H1 (cell line): ENCODE measurements at regions not wholly inside any gene's neighbourhood (a gene's known extent, or its start where the extent isn't known, plus 50 kb on each side); places are given as distances from the start of the nearest gene placed in this dataset.

Experiments
- CTCF ChIA-PET: fragments of 300-600 bp; sonication (Branson Sonifier 250); formaldehyde crosslinking; loops from one replicate; lab custom pipeline; 2021; ENCODE audit not compliant: partially characterized antibody; lab: Charles Lee
- POLR2A ChIA-PET: fragments of 300-600 bp; sonication (Branson Sonifier 250); formaldehyde crosslinking; loops from one replicate; lab custom pipeline; 2021; ENCODE audit warnings: inconsistent platforms; ENCODE audit not compliant: partially characterized antibody; lab: Charles Lee
- DNase-seq, 2 experiments: peaks; one replicate each; pipeline versions ENCODE4 v3.0.0 to v3.0.0-alpha.2; 2010 to 2022; ENCODE audit warnings: low spot score in 2 of 2, low read depth in 1 of 2, mixed read lengths in 1 of 2
- FAIRE-seq: peaks from 2 replicates; lab custom pipeline; 2011; peaks lifted over from hg19 to GRCh38; lab: Jason Lieb, UNC
- H2AFZ ChIP-seq: 2 replicates; pipeline ENCODE4 v1.8.1; 2012; ENCODE audit warnings: low read length, inconsistent platforms
- H2AK5ac ChIP-seq: 2 replicates; pipeline ENCODE4 v1.6.1; 2013; ENCODE audit warnings: low read depth, low read length
- H2BK120ac ChIP-seq: replicated peaks from 2 replicates; pipeline ENCODE3; 2013; ENCODE audit warnings: low read depth, low read length, inconsistent platforms
- H2BK12ac ChIP-seq: 2 replicates; pipeline ENCODE4 v1.6.1; 2013; ENCODE audit warnings: low read depth, low read length
- H2BK15ac ChIP-seq: 2 replicates; pipeline ENCODE4 v1.6.1; 2013; ENCODE audit warnings: low read length
- H2BK20ac ChIP-seq: 2 replicates; pipeline ENCODE4 v1.6.1; 2013; ENCODE audit warnings: low read length
- H2BK5ac ChIP-seq: 2 replicates; pipeline ENCODE4 v1.6.1; 2013; ENCODE audit warnings: low read depth, low read length
- H3K14ac ChIP-seq: 2 replicates; pipeline ENCODE4 v1.6.1; 2013; ENCODE audit warnings: inconsistent platforms; ENCODE audit not compliant: insufficient read length
- H3K18ac ChIP-seq: 2 replicates; pipeline ENCODE4 v1.6.1; 2013; ENCODE audit warnings: low read length; ENCODE audit errors: extremely low read depth
- H3K23ac ChIP-seq: 2 replicates; pipeline ENCODE4 v1.6.1; 2013; ENCODE audit warnings: inconsistent platforms; ENCODE audit not compliant: insufficient read length
- H3K23me2 ChIP-seq: 2 replicates; pipeline ENCODE4 v1.6.1; 2013; ENCODE audit warnings: low read depth, low read length
- H3K27ac ChIP-seq: 2 replicates; pipeline ENCODE4 v1.6.1; 2011; ENCODE audit warnings: low read depth, low read length, inconsistent platforms
- H3K27me3 ChIP-seq, 4 experiments: replicated peaks in 1 of 4; 1 replicate in 1 of 4; 2 replicates in 3 of 4; pipeline versions ENCODE4 v1.6.1 to v1.8.1; 2011 to 2013; ENCODE audit warnings: low read length in 3 of 4, mild to moderate bottlenecking in 3 of 4, inconsistent platforms in 2 of 4, mixed read lengths in 2 of 4, moderate library complexity in 1 of 4; ENCODE audit not compliant: control insufficient read depth in 3 of 4, insufficient read depth in 3 of 4; ENCODE audit errors: extremely low read depth in 1 of 4
- H3K36me3 ChIP-seq, 4 experiments: 2 replicates each; pipeline versions ENCODE4 v1.6.1 to v1.8.1; 2011 to 2013; ENCODE audit warnings: mild to moderate bottlenecking in 4 of 4, low read length in 3 of 4, moderate library complexity in 2 of 4, control low read depth in 1 of 4, inconsistent platforms in 1 of 4; ENCODE audit not compliant: insufficient read depth in 4 of 4, control insufficient read depth in 2 of 4
- H3K4ac ChIP-seq: replicated peaks from 2 replicates; pipeline ENCODE3; 2013; ENCODE audit warnings: low read length, low read depth, mixed read lengths, inconsistent platforms; ENCODE audit not compliant: insufficient read length
- H3K4me1 ChIP-seq, 4 experiments: replicated peaks in 1 of 4; 1 replicate in 1 of 4; 2 replicates in 3 of 4; pipeline versions ENCODE4 v1.6.1 to v1.8.1; 2011 to 2013; ENCODE audit warnings: low read length in 3 of 4, inconsistent platforms in 2 of 4, mixed read lengths in 1 of 4; ENCODE audit not compliant: insufficient read depth in 4 of 4, control insufficient read depth in 3 of 4
- H3K4me2 ChIP-seq, 2 experiments: 2 replicates each; pipeline versions ENCODE4 v1.6.1 to v1.8.1; 2011 to 2013; ENCODE audit warnings: low read depth in 2 of 2, low read length in 2 of 2, control low read depth in 1 of 2, inconsistent platforms in 1 of 2, mild to moderate bottlenecking in 1 of 2; ENCODE audit not compliant: insufficient read depth in 1 of 2
- H3K4me3 ChIP-seq, 4 experiments: fragments of 200-600, 300-600 bp in 1 of 4; sonication (generic), shearing (Covaris generic), sonication (Bioruptor Twin) in 1 of 4; 2 replicates each; pipeline versions ENCODE4 v1.5.1 to v1.8.1; 2011 to 2016; ENCODE audit warnings: low read length in 4 of 4, low read depth in 3 of 4, control low read depth in 2 of 4, inconsistent platforms in 2 of 4, mild to moderate bottlenecking in 2 of 4, mixed read lengths in 1 of 4, moderate library complexity in 1 of 4; ENCODE audit not compliant: insufficient read depth in 2 of 4; ENCODE audit errors: extremely low read depth in 1 of 4
- H3K56ac ChIP-seq: replicated peaks from 2 replicates; pipeline ENCODE3; 2013; ENCODE audit warnings: low read depth, mild to moderate bottlenecking, mixed read lengths, low read length, inconsistent platforms; ENCODE audit not compliant: insufficient read length
- H3K79me1 ChIP-seq: 2 replicates; pipeline ENCODE4 v1.6.1; 2013; ENCODE audit warnings: low read depth, low read length, control low read depth
- H3K79me2 ChIP-seq, 2 experiments: 2 replicates each; pipeline versions ENCODE4 v1.6.1 to v1.8.1; 2012 to 2013; ENCODE audit warnings: low read length in 2 of 2, mild to moderate bottlenecking in 2 of 2, inconsistent platforms in 1 of 2; ENCODE audit not compliant: insufficient read depth in 2 of 2, control insufficient read depth in 1 of 2
- H3K9ac ChIP-seq, 4 experiments: replicated peaks in 1 of 4; 1 replicate in 1 of 4; 2 replicates in 3 of 4; pipeline versions ENCODE4 v1.6.1 to v1.8.1; 2011 to 2013; ENCODE audit warnings: low read depth in 3 of 4, low read length in 3 of 4, control low read depth in 2 of 4, mild to moderate bottlenecking in 2 of 4, moderate library complexity in 2 of 4, inconsistent platforms in 1 of 4; ENCODE audit errors: extremely low read depth in 1 of 4
- H3K9me3 ChIP-seq, 2 experiments: 2 replicates each; pipeline versions ENCODE4 v1.6.1 to v1.8.1; 2012 to 2013; ENCODE audit warnings: mild to moderate bottlenecking in 2 of 2, moderate library complexity in 2 of 2, control low read depth in 1 of 2, inconsistent platforms in 1 of 2, low read depth in 1 of 2, low read length in 1 of 2, mixed read lengths in 1 of 2; ENCODE audit not compliant: insufficient read depth in 2 of 2
- H4K20me1 ChIP-seq, 2 experiments: replicated peaks in 1 of 2; 2 replicates each; pipeline versions ENCODE3 to v1.8.1; 2011 to 2013; ENCODE audit warnings: inconsistent platforms in 2 of 2, low read length in 2 of 2, mild to moderate bottlenecking in 1 of 2; ENCODE audit not compliant: insufficient read depth in 2 of 2, control insufficient read depth in 1 of 2
- H4K5ac ChIP-seq: 2 replicates; pipeline ENCODE4 v1.6.1; 2013; ENCODE audit warnings: low read length, low read depth, mixed read lengths, inconsistent platforms; ENCODE audit not compliant: insufficient read length
- H4K8ac ChIP-seq: 2 replicates; pipeline ENCODE4 v1.8.0; 2013; ENCODE audit warnings: mild to moderate bottlenecking, moderate library complexity, low read length, inconsistent platforms; ENCODE audit not compliant: insufficient read depth; ENCODE audit errors: extremely low read depth
- H4K91ac ChIP-seq: replicated peaks from 2 replicates; pipeline ENCODE3; 2013; ENCODE audit warnings: low read length, mixed read lengths, inconsistent platforms; ENCODE audit not compliant: insufficient read length
- ATF3 ChIP-seq: IDR thresholded peaks from 2 replicates; pipeline ENCODE4 v1.6.1; 2011; ENCODE audit warnings: low read depth, mild to moderate bottlenecking, low read length; ENCODE audit not compliant: insufficient read depth
- BCL11A ChIP-seq, 2 experiments: IDR thresholded peaks; one replicate each; pipeline ENCODE4 v1.6.1; 2011; ENCODE audit warnings: low read depth in 2 of 2, low read length in 2 of 2, mild to moderate bottlenecking in 2 of 2
- CBX5 ChIP-seq: fragments of 300-800, 300-1000 bp; sonication (generic); IDR thresholded peaks from 2 replicates; pipeline ENCODE4 v1.7.1; 2016; ENCODE audit warnings: antibody characterized with exemption, low read length, low read depth
- CEBPB ChIP-seq: IDR thresholded peaks from 2 replicates; pipeline ENCODE4 v1.6.1; 2012; ENCODE audit warnings: low read depth, low read length
- CREB1 ChIP-seq: IDR thresholded peaks from 2 replicates; pipeline ENCODE4 v1.6.1; 2012; ENCODE audit warnings: inconsistent platforms
- EZH2 ChIP-seq: fragments of 200-600 bp; sonication (generic); IDR thresholded peaks from 2 replicates; pipeline ENCODE4 v1.7.1; 2012; ENCODE audit warnings: low read depth, mild to moderate bottlenecking, moderate library complexity, low read length, inconsistent platforms; ENCODE audit not compliant: severe bottlenecking
- FOSL1 ChIP-seq: IDR thresholded peaks from 2 replicates; pipeline ENCODE4 v1.6.1; 2011; ENCODE audit warnings: mild to moderate bottlenecking, low read depth, low read length, moderate library complexity; ENCODE audit not compliant: insufficient read depth
- JUND ChIP-seq: IDR thresholded peaks from 2 replicates; pipeline ENCODE4 v1.6.1; 2011; ENCODE audit warnings: mild to moderate bottlenecking, improper control_type of control experiment, low read length
- KDM4A ChIP-seq: IDR thresholded peaks from one replicate; pipeline ENCODE4 v1.7.1; 2012; ENCODE audit warnings: low read depth, mild to moderate bottlenecking, moderate library complexity, low read length, inconsistent platforms; ENCODE audit not compliant: severe bottlenecking
- KDM5A ChIP-seq: fragments of 200-600 bp; IDR thresholded peaks from 2 replicates; pipeline ENCODE4 v1.7.1; 2012; ENCODE audit warnings: mild to moderate bottlenecking, low read length, inconsistent platforms, mixed read lengths
- POU5F1 ChIP-seq: IDR thresholded peaks from 2 replicates; pipeline ENCODE4 v1.6.1; 2011; ENCODE audit warnings: low read depth, mild to moderate bottlenecking, low read length, moderate library complexity
- SIRT6 ChIP-seq: IDR thresholded peaks from one replicate; pipeline ENCODE4 v1.7.1; 2012; ENCODE audit warnings: low read length, inconsistent platforms
- SIX5 ChIP-seq: IDR thresholded peaks from 2 replicates; pipeline ENCODE4 v1.6.1; 2011; ENCODE audit warnings: mild to moderate bottlenecking, low read depth, low read length
- SP1 ChIP-seq: IDR thresholded peaks from 2 replicates; pipeline ENCODE4 v1.6.1; 2011; ENCODE audit warnings: low read depth, low read length
- SP2 ChIP-seq: IDR thresholded peaks from 2 replicates; pipeline ENCODE4 v1.6.1; 2012; ENCODE audit warnings: mild to moderate bottlenecking, low read length, inconsistent platforms
- SRF ChIP-seq: IDR thresholded peaks from 2 replicates; pipeline ENCODE4 v1.6.1; 2011; ENCODE audit warnings: mild to moderate bottlenecking, low read depth, low read length, moderate library complexity
- YY1 ChIP-seq: IDR thresholded peaks from 2 replicates; pipeline ENCODE4 v1.6.1; 2011; ENCODE audit warnings: low read depth, mild to moderate bottlenecking, low read length
- WGBS, 2 experiments: shearing (Covaris generic) in 1 of 2; methylation state at CpG; one replicate each; pipeline versions ENCODE4 v1.1.6 to v1.1.7; 2013 to 2015; ENCODE audit warnings: low lambda C conversion rate in 2 of 2, mixed read lengths in 2 of 2, inconsistent platforms in 1 of 2, low coverage in 1 of 2, missing lambda C conversion rate in 1 of 2; ENCODE audit not compliant: insufficient replicate concordance in 2 of 2, insufficient coverage in 1 of 2, insufficient read length in 1 of 2; ENCODE audit errors: extremely low coverage in 1 of 2, missing lambda C conversion rate in 1 of 2; 5-methylcytosine and 5-hydroxymethylcytosine counted together

- no peak overlapping the region for H2AFZ ChIP-seq
- CTCF ChIA-PET, result no interaction called here
- H3K4ac ChIP-seq, result no peak overlapping the region
- no peak overlapping the region for H2AK5ac ChIP-seq
- WGBS, 2 experiments, result 69% methylated on average over 2 of the region's 2 CpGs; no CpG with 5 or more reads in 1 of the 2 experiments
- no peak overlapping the region for H2BK120ac ChIP-seq
- FAIRE-seq, result no peak
- H3K27me3 ChIP-seq, result no peaks in the 10 kb centered on the region
- H3K79me1 ChIP-seq, result no peaks in the 10 kb centered on the region
- no peak overlapping the region for H2BK15ac ChIP-seq
- no peak overlapping the region for H3K9ac ChIP-seq
- no peaks in the 10 kb centered on the region for H3K4me1 ChIP-seq
- H4K8ac ChIP-seq, result no peak overlapping the region
- H2BK12ac ChIP-seq, result no peak overlapping the region
- H3K9me3 ChIP-seq, result peaks cover 41 to 50% of the 10 kb centered on the region in 2 experiments
- H3K4me3 ChIP-seq, result no peak overlapping the region
- H3K23ac ChIP-seq, result no peak overlapping the region
- no peak overlapping the region for H3K4me2 ChIP-seq
- no peak overlapping the region for H3K56ac ChIP-seq
- H3K27ac ChIP-seq, result no peak overlapping the region
- H4K91ac ChIP-seq, result no peak overlapping the region
- no peaks in the 10 kb centered on the region for H3K36me3 ChIP-seq
- H4K20me1 ChIP-seq, result no peaks in the 10 kb centered on the region
- no peak overlapping the region for H3K18ac ChIP-seq
- no peaks in the 10 kb centered on the region for H3K23me2 ChIP-seq
- no peak for DNase-seq
- no peak overlapping the region for H2BK20ac ChIP-seq
- H2BK5ac ChIP-seq, result no peak overlapping the region
- no peak overlapping the region for H4K5ac ChIP-seq
- no peak overlapping the region for H3K14ac ChIP-seq
- H3K79me2 ChIP-seq, result no peaks in the 10 kb centered on the region
- POLR2A ChIA-PET, result no interaction called here
- TF ChIP-seq SP1 (no peak), SIRT6 (no peak), EZH2 (no peak), JUND (no peak), SIX5 (no peak), CBX5 (no peak), KDM4A (no peak), KDM5A (no peak), BCL11A (IDR thresholded peaks at IDR 0.05; ENCODE audit: low read depth in 2 of 2, low read length in 2 of 2) (no peak), SP2 (no peak), CREB1 (no peak), ATF3 (no peak), FOSL1 (no peak), CEBPB (no peak), SRF (no peak), POU5F1 (no peak), YY1 (no peak)
Measured at GRCh38 chr19:27822336-27822735, 1390.6 kb downstream of the UQCRFS1 start.
